ENCODE measurements at regions not wholly inside any gene's neighbourhood (a gene's known extent, or its start where the extent isn't known, plus 50 kb on each side); places are given as distances from the start of the nearest gene placed in this dataset.

- TF ChIP-seq, protein P1, sequence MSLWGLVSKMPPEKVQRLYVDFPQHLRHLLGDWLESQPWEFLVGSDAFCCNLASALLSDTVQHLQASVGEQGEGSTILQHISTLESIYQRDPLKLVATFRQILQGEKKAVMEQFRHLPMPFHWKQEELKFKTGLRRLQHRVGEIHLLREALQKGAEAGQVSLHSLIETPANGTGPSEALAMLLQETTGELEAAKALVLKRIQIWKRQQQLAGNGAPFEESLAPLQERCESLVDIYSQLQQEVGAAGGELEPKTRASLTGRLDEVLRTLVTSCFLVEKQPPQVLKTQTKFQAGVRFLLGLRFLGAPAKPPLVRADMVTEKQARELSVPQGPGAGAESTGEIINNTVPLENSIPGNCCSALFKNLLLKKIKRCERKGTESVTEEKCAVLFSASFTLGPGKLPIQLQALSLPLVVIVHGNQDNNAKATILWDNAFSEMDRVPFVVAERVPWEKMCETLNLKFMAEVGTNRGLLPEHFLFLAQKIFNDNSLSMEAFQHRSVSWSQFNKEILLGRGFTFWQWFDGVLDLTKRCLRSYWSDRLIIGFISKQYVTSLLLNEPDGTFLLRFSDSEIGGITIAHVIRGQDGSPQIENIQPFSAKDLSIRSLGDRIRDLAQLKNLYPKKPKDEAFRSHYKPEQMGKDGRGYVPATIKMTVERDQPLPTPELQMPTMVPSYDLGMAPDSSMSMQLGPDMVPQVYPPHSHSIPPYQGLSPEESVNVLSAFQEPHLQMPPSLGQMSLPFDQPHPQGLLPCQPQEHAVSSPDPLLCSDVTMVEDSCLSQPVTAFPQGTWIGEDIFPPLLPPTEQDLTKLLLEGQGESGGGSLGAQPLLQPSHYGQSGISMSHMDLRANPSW (CRISPR knock-in tag; conservative IDR thresholded peaks at IDR 0.05; ENCODE audit: low read depth), result no peak
- TF ChIP-seq KAT7 (CRISPR knock-in tag; IDR thresholded peaks at IDR 0.05; ENCODE audit: borderline replicate concordance), result no peak
- TF ChIP-seq, protein P2, sequence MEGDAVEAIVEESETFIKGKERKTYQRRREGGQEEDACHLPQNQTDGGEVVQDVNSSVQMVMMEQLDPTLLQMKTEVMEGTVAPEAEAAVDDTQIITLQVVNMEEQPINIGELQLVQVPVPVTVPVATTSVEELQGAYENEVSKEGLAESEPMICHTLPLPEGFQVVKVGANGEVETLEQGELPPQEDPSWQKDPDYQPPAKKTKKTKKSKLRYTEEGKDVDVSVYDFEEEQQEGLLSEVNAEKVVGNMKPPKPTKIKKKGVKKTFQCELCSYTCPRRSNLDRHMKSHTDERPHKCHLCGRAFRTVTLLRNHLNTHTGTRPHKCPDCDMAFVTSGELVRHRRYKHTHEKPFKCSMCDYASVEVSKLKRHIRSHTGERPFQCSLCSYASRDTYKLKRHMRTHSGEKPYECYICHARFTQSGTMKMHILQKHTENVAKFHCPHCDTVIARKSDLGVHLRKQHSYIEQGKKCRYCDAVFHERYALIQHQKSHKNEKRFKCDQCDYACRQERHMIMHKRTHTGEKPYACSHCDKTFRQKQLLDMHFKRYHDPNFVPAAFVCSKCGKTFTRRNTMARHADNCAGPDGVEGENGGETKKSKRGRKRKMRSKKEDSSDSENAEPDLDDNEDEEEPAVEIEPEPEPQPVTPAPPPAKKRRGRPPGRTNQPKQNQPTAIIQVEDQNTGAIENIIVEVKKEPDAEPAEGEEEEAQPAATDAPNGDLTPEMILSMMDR (IDR thresholded peaks at IDR 0.05), result no peak
- TF ChIP-seq ZBTB43 (CRISPR knock-in tag; IDR thresholded peaks at IDR 0.05), result no peak
- TF ChIP-seq IRF2 (CRISPR knock-in tag; IDR thresholded peaks at IDR 0.05; ENCODE audit: borderline replicate concordance, low read depth), result no peak
- TF ChIP-seq E2F5 (CRISPR knock-in tag; IDR thresholded peaks at IDR 0.05), result no peak
- no peak for TF ChIP-seq MLX (CRISPR knock-in tag; IDR thresholded peaks at IDR 0.05)
- TF ChIP-seq, protein P3, sequence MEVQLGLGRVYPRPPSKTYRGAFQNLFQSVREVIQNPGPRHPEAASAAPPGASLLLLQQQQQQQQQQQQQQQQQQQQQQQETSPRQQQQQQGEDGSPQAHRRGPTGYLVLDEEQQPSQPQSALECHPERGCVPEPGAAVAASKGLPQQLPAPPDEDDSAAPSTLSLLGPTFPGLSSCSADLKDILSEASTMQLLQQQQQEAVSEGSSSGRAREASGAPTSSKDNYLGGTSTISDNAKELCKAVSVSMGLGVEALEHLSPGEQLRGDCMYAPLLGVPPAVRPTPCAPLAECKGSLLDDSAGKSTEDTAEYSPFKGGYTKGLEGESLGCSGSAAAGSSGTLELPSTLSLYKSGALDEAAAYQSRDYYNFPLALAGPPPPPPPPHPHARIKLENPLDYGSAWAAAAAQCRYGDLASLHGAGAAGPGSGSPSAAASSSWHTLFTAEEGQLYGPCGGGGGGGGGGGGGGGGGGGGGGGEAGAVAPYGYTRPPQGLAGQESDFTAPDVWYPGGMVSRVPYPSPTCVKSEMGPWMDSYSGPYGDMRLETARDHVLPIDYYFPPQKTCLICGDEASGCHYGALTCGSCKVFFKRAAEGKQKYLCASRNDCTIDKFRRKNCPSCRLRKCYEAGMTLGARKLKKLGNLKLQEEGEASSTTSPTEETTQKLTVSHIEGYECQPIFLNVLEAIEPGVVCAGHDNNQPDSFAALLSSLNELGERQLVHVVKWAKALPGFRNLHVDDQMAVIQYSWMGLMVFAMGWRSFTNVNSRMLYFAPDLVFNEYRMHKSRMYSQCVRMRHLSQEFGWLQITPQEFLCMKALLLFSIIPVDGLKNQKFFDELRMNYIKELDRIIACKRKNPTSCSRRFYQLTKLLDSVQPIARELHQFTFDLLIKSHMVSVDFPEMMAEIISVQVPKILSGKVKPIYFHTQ (CRISPR knock-in tag; IDR thresholded peaks at IDR 0.05), result no peak
- no peak for TF ChIP-seq ZNF263 (CRISPR knock-in tag; IDR thresholded peaks at IDR 0.05; ENCODE audit: low read depth)
Observed at GRCh38 chr9:118330191-118330986, 626.2 kb downstream of the TLR4 start.

Measured in WTC11 (cell line).